NCI-H2196 (cell line): ENCODE measurements at regions not wholly inside any gene's neighbourhood (a gene's known extent, or its start where the extent isn't known, plus 50 kb on each side); places are given as distances from the start of the nearest gene placed in this dataset.

ENCODE experiments used
- DNase-seq: peaks from one replicate; lab custom pipeline; 2025; ENCODE audit not compliant: unreplicated experiment; lab: John Stamatoyannopoulos, UW

DNA sequence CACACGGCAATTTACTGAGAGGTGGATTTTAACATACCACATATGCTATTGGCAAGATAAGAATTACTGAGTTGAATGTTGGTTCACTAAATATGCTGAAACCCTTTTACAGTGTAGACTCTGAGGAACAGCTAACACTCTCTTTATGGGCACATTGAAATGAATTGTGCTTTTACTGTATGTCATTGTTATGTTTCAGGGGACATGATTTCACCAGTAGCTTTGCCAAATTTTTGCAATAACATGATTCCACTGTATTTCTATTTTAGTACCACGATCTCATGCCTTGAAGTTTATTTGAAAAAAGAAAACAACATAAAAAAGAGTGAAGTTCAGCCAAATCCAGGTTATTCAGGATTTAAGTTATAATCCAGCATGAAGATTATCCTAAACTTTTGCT, 188.5 kb downstream of the HLX start:
- DNase-seq, result no peak

GRCh38 chr1:221069178-221069903, 190.1 kb downstream of the HLX start:
- no peak for DNase-seq

DNA sequence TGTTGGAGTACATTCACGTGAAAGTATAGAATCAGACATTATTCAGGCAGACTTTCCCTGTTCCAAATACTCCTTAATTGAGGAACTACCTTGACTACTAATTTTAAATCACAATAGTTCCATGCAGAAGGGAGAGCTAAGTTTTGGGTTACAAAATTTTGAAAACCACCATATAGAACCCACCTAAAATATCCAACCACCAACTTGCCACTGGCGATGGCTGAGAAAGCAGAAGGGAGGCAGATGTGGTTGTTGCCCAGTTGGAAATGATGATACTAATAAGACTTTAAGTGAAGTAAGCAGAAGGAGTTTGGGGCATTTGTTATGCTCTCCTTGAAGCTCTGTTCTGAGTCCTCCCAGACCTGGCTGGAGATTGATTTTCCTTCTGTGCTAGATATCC, 190.7 kb downstream of the HLX start:
- no peak for DNase-seq

GRCh38 chr1:221071777-221072176, 192.5 kb downstream of the HLX start:
- no peak for DNase-seq

- DNase-seq, result no peak
These were observed 193.0 kb downstream of the HLX start for GRCh38 chr1:221072214-221072613.

DNA sequence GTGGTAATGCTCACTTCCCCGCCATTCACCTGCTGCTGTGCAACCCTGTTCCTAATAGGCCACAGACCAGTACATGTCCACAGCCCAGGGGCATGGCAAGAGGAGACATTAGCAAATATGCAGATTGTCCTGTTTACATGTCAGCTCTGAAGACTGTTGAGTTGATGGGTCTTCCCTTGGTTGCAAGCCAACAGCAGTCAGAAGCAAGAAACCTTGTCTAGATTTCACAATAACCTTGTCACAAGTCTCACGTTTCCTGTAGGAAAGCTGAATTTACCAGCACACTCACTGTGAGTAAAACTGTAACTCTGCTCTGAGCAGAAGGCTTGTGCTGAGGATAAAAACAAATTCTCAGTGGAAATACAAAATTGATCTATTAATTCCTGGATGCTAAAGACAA, 195.1 kb downstream of the HLX start:
- no peak for DNase-seq

- DNase-seq, result no peak
These were observed 196.7 kb downstream of the HLX start for GRCh38 chr1:221075911-221076310.

DNA sequence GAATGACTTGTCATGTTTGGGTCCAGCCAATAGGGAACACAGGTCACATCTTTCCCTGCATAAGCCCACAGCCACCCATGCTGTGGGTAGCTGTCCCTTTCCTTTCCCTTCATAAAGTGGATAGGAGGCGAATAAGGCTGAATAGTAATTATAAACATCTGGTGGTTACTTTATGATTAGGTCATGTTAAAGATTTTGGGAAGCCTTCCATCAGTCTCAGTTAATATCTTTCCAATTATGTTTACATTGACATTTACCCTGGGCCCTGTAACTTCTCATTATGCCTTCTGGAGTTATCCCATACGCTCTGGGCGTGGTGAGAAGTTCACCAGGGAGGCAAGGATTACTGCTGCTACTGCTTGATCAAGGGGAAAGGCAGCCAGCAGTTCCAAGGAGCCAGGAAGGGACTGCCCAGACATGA, 197.2 kb downstream of the HLX start:
- DNase-seq, result no peak

- no peak for DNase-seq
These were observed 199.2 kb downstream of the HLX start for GRCh38 chr1:221078260-221078965.

DNA sequence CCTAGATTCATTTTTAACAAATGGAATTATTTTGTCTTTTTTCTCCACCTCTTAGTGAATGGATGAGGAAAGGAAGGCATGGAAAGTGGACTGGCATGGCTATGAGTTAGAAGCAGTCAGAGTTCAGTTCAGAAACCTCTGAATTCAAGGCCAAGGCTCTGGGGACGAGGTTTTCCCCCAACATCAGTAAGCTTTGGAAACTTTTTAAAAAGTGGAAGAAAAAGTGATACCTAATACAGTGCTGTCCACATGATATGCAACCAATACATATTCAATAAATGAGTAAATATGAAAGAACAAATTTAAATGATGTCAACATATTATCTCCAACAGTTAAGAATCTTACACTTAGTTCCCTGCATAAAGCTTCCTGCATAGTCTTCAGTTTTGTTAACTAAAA, 204.7 kb downstream of the HLX start:
- DNase-seq, result no peak

DNA sequence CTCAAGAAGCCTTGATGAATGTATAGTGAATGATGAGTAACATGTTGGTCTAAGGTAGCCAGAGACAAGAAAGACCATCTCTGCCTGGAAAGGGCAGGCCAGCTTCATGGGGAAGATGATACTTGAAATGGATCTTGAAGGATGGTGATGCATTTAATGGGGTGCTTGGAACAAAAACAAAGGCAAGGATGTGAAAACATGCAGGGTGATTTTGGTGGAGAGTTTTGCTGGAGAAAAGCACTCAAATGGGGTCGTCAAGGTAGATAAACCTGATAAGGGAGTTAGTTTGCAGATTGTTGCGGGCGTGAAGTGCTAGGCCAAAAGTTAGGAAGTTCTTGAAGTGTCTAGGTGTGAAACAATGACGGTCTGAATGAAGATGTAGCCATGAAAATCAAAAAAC, 205.4 kb downstream of the HLX start:
- no peak for DNase-seq

GRCh38 chr1:221085701-221086375, 206.6 kb downstream of the HLX start:
- no peak for DNase-seq

DNA sequence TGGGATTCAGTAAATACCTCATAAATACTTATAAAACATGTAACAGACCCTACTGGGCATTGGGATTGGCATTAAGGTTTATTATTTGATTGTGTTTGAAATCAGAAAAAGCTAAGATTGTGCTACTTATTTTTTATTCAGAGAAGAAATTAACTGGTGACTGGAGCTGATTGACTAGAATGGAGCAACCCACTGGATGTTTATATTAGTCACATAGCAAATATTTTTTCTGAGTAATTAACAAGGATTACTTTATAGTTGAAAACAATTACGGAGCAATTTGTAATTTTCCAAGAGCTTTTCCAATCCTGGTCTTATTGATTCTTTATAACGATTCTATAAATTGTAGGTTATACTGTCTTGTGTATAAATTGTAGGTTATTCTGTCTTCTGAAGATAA, 208.7 kb downstream of the HLX start:
- no peak for DNase-seq

DNA sequence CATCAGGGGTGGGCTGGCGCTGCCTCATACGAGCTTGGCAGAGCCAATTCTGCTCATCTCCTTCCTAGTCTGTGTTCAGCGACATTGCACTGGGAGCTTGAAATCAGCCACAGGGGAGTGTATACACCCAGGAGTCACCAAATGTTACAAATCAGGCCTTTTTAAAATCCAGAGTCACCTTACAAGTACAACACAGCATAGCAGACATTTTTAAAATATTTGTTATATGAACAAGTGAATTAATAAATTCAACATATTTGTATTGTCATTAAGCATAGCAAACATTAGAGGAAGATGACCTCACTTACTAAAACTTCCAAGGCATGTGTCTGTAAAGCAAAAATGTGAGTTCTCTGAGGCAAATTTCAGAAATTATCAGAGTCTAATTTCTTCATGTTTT, 210.0 kb downstream of the HLX start:
- no peak for DNase-seq

DNA sequence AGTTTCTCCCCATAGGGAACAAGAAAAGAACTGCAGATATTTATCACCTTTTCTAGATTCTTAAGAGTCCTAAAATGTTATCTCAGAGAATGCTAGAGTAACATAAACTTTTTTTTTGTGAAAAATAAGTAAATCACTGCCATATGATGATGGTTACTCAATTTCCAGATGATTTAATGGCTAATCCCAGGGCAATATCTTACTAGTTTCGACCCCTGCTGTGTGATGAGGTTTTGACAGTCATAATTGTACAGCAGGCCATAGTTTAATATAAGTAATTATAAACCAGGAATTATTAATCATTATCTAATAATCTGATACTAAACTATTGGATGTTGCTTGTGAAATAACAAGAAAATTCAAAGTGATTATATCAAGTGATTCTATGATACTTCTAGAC, 210.6 kb downstream of the HLX start:
- no peak for DNase-seq

- no peak for DNase-seq
These were observed 214.9 kb downstream of the HLX start for GRCh38 chr1:221093903-221094791.

DNA sequence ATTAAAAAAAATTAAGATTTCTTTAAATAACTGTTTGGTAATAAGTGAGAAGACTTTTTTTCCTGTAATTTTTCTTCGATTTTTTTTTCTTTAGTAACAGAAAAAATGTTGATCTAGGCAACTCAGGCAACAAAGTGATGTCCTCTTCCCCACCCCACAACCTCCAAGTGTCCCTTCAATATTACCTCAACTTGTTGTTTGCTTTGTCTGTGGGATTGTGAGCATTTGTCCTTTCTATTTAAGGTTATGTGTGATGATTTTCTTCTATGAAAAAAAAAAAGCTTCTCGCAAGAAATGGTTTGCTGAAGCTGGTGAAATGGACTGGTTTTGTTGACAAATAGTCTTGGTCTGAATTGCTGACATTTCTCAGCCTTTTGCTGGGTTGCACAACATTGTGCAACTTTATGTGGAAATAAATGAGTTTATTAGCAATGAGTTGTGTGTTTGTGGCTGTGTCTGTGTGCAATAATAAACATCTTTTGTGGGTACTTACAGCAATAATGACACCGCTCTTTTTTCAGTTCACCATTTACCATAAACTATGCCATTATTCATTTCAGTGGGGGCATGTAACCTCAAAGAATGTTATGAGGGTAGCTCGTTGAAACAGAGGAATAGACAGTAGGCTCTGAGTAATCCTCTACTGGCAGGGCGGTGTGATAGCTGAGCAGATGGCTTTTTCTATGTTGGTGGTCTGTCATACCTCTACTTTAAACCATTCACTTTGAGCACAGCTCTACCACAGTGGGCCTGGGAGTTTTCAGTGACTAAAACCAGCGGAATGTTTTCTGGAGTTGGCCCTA, 218.4 kb downstream of the HLX start:
- DNase-seq, result no peak

- no peak for DNase-seq
These were observed 219.5 kb downstream of the HLX start for GRCh38 chr1:221098471-221099405.
